ENCODE measurements at regions not wholly inside any gene's neighbourhood (a gene's known extent, or its start where the extent isn't known, plus 50 kb on each side); places are given as distances from the start of the nearest gene placed in this dataset.

DNA sequence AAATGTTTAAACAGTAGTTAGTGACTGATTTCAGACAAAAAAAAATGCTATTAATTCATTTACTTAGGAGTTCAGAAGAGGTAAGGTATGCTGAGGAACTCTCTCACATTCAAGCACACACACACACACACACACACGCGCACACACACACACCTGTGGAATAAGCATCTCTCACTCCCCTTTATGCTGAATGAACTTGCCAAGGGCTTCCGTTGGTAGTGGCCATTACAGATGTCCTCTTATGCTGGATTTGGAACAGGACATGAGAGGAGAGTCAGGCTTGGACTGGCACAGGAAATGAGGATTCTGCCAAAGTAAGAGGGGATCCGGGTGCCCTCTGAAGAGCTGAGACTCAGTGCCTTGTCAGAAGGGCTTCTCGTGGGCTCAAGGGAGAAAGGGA is 463.4 kb upstream of the MIR17HG start:
- no peak for TF ChIP-seq ZBTB21 (CRISPR knock-in tag; IDR thresholded peaks at IDR 0.05; ENCODE audit: borderline replicate concordance)
- TF ChIP-seq, protein P1, sequence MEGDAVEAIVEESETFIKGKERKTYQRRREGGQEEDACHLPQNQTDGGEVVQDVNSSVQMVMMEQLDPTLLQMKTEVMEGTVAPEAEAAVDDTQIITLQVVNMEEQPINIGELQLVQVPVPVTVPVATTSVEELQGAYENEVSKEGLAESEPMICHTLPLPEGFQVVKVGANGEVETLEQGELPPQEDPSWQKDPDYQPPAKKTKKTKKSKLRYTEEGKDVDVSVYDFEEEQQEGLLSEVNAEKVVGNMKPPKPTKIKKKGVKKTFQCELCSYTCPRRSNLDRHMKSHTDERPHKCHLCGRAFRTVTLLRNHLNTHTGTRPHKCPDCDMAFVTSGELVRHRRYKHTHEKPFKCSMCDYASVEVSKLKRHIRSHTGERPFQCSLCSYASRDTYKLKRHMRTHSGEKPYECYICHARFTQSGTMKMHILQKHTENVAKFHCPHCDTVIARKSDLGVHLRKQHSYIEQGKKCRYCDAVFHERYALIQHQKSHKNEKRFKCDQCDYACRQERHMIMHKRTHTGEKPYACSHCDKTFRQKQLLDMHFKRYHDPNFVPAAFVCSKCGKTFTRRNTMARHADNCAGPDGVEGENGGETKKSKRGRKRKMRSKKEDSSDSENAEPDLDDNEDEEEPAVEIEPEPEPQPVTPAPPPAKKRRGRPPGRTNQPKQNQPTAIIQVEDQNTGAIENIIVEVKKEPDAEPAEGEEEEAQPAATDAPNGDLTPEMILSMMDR (IDR thresholded peaks at IDR 0.05): no peak
- no peak for TF ChIP-seq ELF4 (CRISPR knock-in tag; IDR thresholded peaks at IDR 0.05; ENCODE audit: low read depth)
- no peak for TF ChIP-seq JUN (CRISPR knock-in tag; IDR thresholded peaks at IDR 0.05)
- TF ChIP-seq, protein P2, sequence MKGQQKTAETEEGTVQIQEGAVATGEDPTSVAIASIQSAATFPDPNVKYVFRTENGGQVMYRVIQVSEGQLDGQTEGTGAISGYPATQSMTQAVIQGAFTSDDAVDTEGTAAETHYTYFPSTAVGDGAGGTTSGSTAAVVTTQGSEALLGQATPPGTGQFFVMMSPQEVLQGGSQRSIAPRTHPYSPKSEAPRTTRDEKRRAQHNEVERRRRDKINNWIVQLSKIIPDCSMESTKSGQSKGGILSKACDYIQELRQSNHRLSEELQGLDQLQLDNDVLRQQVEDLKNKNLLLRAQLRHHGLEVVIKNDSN (CRISPR knock-in tag; IDR thresholded peaks at IDR 0.05): no peak
- TF ChIP-seq CREM (CRISPR knock-in tag; IDR thresholded peaks at IDR 0.05): no peak
- TF ChIP-seq, protein P3, sequence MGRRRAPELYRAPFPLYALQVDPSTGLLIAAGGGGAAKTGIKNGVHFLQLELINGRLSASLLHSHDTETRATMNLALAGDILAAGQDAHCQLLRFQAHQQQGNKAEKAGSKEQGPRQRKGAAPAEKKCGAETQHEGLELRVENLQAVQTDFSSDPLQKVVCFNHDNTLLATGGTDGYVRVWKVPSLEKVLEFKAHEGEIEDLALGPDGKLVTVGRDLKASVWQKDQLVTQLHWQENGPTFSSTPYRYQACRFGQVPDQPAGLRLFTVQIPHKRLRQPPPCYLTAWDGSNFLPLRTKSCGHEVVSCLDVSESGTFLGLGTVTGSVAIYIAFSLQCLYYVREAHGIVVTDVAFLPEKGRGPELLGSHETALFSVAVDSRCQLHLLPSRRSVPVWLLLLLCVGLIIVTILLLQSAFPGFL (CRISPR knock-in tag; IDR thresholded peaks at IDR 0.05; ENCODE audit: borderline replicate concordance): no peak
- TF ChIP-seq TCF7 (CRISPR knock-in tag; IDR thresholded peaks at IDR 0.05; ENCODE audit: low read depth): no peak
- no peak for TF ChIP-seq ZNF263 (CRISPR knock-in tag; IDR thresholded peaks at IDR 0.05; ENCODE audit: low read depth)
